Frontal cortex (tissue), 3 donors: ENCODE measurements at regions not wholly inside any gene's neighbourhood (a gene's known extent, or its start where the extent isn't known, plus 50 kb on each side); places are given as distances from the start of the nearest gene placed in this dataset.

Experiments
- DNase-seq, 2 donors: peaks; one replicate each; pipeline ENCODE4 v3.0.0; 2012; ENCODE audit warnings: low spot score in 2 of 2
- FAIRE-seq: peaks from 2 replicates; lab custom pipeline; 2012; peaks lifted over from hg19 to GRCh38; lab: Jason Lieb, UNC
- donor health status: control.
- donor health status: control.
- donor health status: control.

DNA sequence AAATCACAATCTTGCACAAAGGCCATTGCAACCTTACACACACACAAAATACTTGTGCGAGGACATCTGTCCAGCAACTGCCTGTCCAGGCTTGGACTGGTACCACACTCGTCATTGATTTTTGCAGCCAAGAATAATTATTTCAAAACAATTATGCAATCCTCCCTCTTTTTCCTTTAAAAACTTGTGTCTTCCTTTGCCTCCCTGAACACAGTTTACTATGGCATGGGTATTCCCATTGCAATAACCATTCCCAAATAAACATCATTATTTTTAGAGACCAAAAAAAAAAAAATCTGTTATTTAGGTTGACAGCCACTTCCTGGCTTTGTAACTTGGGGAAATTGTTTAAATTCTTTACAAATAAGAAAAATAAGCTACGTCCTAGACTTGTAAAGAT, 54.0 kb downstream of the C11orf91 start:
- no peak for FAIRE-seq

GRCh38 chr11:33646168-33646567, 54.5 kb downstream of the C11orf91 start:
- FAIRE-seq (no peak), DNase-seq (no peak)

More for the DNA sequence above, 54.0 kb downstream of the C11orf91 start:
- DNase-seq: no peak

DNA sequence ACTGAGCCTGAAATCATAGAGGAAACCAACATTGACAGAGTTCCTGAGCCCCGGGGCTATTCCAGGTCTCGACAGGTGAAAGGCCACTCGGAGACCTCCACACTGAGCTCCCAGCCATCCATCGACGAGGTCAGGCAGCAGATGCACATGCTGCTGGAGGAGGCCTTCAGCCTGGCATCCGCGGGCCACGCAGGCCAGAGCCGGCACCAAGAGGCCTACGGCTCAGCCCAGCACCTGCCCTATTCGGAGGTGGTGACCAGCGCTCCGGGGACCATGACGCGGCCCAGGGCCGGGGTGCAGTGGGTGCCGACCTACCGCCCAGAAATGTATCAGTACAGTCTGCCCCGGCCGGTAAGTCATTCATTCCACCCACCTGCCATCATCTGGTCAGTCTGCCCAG, 54.9 kb downstream of the C11orf91 start:
- DNase-seq (no peak), FAIRE-seq (no peak)

- FAIRE-seq: no peak
- DNase-seq: no peak
Observed at GRCh38 chr11:33643167-33643824, 57.3 kb downstream of the C11orf91 start.

- DNase-seq (no peak), FAIRE-seq (no peak)
Observed at GRCh38 chr11:33642461-33643166, 58.0 kb downstream of the C11orf91 start.

- DNase-seq (no peak), FAIRE-seq (no peak)
Observed at GRCh38 chr11:33640730-33641371, 59.8 kb downstream of the C11orf91 start.

- FAIRE-seq: no peak
- no peak for DNase-seq
Observed at GRCh38 chr11:33638608-33639007, 62.0 kb downstream of the C11orf91 start.

GRCh38 chr11:33636104-33636503, 64.5 kb downstream of the C11orf91 start:
- DNase-seq (no peak), FAIRE-seq (no peak)

- FAIRE-seq (no peak), DNase-seq (no peak)
Observed at GRCh38 chr11:33635161-33635560, 65.5 kb downstream of the C11orf91 start.

DNA sequence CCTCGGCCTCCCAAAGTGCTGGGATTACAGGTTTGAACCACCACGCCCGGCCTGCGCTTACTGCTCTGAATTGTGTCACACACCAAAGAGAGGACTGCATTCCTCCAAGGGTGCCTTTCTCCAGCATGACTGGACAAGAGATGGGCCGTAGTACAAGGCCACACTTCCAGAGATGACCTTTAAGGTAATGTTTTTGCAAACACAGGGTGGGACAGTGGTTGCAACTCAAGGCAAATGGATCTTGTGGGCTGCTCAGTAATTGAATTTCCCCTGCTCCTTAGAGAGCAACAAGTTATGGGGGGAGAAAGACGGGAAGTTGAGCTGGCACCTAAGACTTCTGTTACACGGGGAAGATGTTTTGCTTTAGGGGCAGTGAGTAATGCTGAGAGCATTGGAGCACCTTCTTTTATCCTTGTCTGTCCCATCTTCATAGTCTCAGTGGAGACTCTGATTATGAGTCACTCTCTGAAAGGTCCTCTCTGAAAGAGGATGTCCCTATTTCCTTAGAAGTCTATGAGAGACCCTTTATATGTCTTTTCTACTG, 66.3 kb downstream of the C11orf91 start:
- DNase-seq: no peak
- no peak for FAIRE-seq

DNA sequence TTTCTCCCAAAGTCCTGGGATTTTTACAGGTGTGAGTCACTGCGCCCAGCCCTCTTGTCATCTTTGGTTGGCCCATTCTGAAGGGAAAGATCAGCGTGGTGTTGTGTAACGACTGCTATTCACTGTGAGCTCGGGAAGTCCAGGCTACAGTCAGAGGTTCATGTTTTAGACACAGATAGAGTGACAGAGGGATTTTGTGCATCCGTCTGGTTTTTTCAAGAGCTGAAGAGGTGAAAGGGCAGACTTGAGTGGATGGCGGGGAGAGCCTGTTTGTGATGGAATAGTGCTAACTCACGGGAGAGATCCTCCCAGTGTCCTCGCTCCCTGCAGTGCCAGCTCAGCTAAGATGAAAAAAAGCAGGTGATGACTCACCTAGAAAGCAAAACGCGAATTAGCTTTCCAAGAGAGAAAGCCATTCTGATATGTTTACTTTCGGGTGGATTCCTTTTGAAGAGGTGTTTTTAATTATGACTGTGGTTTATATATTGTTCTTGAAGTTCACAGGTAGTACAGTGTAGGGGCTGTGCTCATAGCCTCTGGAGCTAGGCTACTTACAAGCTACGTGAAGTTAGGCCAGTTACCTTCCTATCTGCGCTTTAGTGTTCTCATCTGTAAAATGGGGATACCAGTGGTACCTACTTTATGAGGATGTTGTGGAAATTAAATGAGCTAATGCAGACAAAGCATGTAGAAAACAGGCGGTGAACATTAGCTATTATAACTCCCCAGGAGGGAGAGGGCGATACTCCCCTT, 67.2 kb downstream of the C11orf91 start:
- DNase-seq (no peak), FAIRE-seq (no peak)

DNA sequence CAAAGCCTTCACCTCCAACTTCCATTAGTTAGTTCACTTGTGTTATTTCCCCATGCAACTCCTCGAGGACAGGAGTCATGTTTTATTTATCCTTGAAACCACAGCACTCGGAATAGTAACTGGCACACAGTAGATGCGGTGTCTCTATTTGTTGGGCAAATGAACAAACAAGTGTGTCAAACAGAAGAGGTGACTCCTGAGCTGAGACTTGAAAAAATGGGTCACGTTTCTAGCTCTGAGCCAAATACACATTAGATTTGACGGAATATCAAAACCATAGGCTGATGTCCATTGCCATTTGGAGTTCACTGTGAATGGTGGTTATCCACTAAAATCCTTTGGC, 68.9 kb downstream of the C11orf91 start:
- no peak for DNase-seq
- no peak for FAIRE-seq

DNA sequence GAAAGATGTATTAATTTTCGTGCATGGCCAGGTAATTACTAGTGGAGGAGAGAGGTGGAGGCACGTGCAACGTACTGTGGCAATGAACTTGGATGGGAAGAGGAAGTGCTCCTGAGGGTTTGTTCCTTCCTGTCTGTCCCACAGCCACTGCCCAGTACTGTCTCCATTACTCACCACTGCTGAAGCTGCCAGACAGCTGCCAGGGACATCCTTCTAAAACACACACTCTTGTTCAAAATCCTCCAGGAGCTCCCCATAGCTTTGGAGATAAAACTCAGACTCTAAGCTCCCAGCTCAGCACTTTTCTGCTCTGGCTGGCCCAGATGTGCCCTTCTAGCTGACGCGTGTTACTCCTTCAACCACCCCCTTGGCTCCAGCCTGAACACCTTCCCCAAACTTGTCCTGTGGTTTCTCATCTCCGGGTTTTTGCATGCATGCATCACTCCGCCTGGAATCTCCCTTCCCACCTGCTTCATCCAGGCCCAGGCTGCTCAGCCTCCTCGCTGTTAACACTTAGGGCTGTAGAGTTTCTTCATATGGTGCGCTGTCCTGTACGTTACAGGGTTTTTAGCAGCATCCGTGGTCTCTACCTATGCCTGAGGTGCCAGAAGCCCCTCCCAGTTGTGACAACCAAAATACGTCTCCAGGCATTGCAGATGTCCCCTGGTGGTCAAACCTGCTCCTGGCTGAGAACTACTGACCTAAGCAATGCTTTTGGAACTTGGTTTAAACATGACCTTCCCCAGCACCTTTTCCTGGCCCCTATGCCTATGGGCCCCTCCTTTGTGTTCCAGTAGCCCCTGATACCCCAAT, 69.5 kb downstream of the C11orf91 start:
- DNase-seq: no peak
- no peak for FAIRE-seq

- FAIRE-seq: no peak
- DNase-seq: no peak
Observed at GRCh38 chr11:33624083-33624482, 76.5 kb downstream of the C11orf91 start.

DNA sequence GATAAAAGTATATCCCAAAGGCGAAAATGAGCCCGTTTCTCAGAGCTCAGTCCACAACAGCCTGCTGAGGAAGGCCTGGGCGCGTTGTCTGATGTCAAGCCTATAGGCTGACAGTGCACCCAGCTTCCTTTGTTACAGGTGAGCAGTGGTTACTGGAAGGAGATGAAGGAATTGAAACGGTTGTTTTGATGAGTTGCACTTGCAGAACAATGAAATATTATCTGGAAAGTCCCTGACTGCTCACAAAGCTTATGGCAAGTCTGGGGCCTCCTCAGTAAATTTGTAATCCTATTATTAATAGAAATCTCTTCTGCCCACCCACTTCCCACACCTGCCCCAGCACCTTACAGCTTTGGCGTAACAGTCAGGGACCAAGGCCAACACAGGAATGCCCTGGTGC, 77.8 kb downstream of the C11orf91 start:
- no peak for DNase-seq
- FAIRE-seq: no peak

- no peak for FAIRE-seq
- DNase-seq: no peak
Observed at GRCh38 chr11:33622186-33622585, 78.4 kb downstream of the C11orf91 start.

DNA sequence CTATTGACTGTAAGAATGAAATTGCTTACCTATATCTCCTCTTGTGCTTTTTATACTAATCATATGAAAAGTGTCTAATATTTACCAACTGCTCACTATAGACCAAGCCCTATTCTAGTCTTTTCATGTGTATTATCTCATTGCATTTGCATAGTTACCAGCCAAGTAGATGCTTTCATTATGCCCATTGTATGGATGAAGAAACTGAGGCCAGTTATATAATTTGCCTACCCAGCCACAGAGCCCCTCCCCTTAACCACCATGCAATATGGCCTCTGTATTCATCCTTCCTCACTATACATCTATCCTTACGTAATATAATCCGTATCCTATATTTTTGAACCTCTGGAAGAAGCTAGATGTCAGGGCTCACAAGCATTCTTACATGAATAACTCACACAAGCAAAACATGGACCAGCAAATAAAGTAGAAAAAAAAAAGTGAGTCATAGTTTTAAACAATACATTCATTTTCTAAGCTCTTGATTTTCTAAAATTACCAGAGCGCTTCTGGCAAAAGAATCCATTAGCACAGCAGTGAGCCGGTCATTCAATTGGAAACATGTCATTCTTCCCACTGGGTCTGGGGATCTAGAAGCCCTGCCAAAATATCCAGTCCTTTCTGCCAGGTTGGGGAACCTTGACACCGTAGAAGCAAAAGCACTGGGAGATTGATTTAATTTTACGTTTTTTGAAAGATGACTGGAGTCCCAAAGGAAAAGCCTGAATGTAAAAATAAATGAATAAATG, 80.0 kb downstream of the C11orf91 start:
- no peak for FAIRE-seq

DNA sequence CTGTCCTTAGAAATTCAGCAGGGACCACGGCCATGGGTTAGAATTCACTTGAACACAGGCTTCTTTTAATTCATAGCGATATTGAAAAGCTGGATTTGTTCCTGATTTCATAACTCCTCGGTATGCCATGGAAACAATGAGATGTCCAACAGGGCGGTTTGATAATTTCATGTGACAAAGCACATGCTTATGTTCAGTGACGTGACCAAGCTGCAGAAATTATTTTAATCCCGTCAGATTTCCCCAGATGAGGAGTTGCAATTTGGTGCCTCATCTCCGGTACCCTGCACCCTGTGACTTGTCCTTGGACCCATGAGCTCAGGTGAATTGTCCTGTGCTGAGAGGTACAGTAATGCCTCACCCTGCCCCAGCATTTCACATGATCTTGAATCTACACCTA, 81.7 kb downstream of the C11orf91 start:
- no peak for FAIRE-seq
- no peak for DNase-seq

More for the DNA sequence above, 80.0 kb downstream of the C11orf91 start:
- DNase-seq: no peak

- FAIRE-seq: no peak
- no peak for DNase-seq
Observed at GRCh38 chr11:33618351-33618710, 82.3 kb downstream of the C11orf91 start.
